ENCODE measurements at regions not wholly inside any gene's neighbourhood (a gene's known extent, or its start where the extent isn't known, plus 50 kb on each side); places are given as distances from the start of the nearest gene placed in this dataset.

GRCh38 chr7:46682836-46683624 lies 762.0 kb upstream of the IGFBP3 start:
- TF ChIP-seq CTCF (conservative IDR thresholded peaks at IDR 0.05; ENCODE audit: low read depth, low read length) (no peak), MXI1 (IDR thresholded peaks at IDR 0.05; ENCODE audit: borderline replicate concordance, low read depth, low read length) (no peak), RAD21 (IDR thresholded peaks at IDR 0.05; ENCODE audit: low read length) (no peak), USF2 (IDR thresholded peaks at IDR 0.05; ENCODE audit: low read depth, low read length) (no peak), MAFK (IDR thresholded peaks at IDR 0.05; ENCODE audit: low read depth, low read length) (no peak), POLR2A (IDR thresholded peaks at IDR 0.05; ENCODE audit: low read depth, low read length) (no peak), CEBPB (IDR thresholded peaks at IDR 0.05; ENCODE audit: low read depth, low read length) (no peak), SMC3 (IDR thresholded peaks at IDR 0.05; ENCODE audit: low read depth, low read length) (no peak)
- TF ChIP-seq, protein P1, sequence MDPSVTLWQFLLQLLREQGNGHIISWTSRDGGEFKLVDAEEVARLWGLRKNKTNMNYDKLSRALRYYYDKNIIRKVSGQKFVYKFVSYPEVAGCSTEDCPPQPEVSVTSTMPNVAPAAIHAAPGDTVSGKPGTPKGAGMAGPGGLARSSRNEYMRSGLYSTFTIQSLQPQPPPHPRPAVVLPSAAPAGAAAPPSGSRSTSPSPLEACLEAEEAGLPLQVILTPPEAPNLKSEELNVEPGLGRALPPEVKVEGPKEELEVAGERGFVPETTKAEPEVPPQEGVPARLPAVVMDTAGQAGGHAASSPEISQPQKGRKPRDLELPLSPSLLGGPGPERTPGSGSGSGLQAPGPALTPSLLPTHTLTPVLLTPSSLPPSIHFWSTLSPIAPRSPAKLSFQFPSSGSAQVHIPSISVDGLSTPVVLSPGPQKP (IDR thresholded peaks at IDR 0.05; ENCODE audit: borderline replicate concordance, low read depth, low read length), result no peak

All from IMR-90 (cell line).